NCI-H345 treated with DMSO at 0.1 percent for 48 hours (cell line): ENCODE measurements at regions not wholly inside any gene's neighbourhood (a gene's known extent, or its start where the extent isn't known, plus 50 kb on each side); places are given as distances from the start of the nearest gene placed in this dataset.
"Not testable (repeated sequence)": the region's sequence is repeated elsewhere in the genome, so short reads cannot be mapped to it uniquely, and the experiment has no call there.

Experiments used
- DNase-seq: peaks from one replicate; lab custom pipeline; 2025; ENCODE audit not compliant: unreplicated experiment; lab: John Stamatoyannopoulos, UW

GRCh38 chr5:97478483-97478882 is 295.4 kb upstream of the RIOK2 start:
- no peak for DNase-seq

DNA sequence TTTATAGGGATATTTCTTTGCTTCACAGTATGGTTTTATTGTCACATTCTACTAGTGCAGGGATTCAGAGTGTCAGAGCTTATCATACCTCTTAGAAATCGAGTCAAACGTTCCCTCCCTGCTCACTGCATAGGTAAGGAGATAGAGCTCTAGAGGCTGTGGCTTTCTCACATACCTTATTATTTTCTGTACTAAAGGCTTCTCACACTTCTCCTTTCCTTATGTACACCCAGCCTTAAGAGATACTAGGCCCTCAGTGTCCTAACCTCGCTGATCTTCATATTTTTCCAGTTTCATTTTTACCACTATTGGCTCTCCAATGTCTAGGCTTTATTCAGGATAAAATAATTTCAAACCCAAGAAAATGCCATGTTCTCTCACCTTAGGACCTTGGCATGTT is 297.3 kb upstream of the RIOK2 start:
- DNase-seq = no peak

DNA sequence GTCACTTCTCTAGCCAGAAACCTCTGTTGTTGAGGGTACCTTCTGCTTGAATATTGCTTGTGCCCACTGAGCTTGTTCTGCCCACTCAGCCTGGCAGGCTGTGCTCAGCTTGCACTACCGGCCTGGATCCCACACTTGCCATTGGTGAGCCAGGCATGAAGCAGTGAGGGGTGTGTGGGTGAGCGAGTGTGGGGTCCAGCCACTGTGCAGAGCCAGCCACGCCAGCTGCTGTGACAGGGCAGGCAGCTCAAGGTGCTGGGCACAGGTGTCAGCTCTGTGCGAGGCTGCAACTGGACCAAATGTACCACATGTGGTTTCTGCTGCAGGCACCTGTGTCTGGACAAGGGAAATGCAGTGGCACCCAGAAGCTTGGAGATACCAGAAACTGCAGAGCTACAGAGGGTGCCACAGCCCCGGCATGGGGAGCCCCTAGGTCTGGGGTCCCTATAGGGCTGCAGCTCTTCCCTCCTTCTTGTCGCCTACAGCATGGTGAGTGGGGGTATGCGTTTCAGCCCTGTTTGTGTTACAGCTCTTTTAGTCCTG is 305.1 kb upstream of the RIOK2 start:
- no peak for DNase-seq

DNA sequence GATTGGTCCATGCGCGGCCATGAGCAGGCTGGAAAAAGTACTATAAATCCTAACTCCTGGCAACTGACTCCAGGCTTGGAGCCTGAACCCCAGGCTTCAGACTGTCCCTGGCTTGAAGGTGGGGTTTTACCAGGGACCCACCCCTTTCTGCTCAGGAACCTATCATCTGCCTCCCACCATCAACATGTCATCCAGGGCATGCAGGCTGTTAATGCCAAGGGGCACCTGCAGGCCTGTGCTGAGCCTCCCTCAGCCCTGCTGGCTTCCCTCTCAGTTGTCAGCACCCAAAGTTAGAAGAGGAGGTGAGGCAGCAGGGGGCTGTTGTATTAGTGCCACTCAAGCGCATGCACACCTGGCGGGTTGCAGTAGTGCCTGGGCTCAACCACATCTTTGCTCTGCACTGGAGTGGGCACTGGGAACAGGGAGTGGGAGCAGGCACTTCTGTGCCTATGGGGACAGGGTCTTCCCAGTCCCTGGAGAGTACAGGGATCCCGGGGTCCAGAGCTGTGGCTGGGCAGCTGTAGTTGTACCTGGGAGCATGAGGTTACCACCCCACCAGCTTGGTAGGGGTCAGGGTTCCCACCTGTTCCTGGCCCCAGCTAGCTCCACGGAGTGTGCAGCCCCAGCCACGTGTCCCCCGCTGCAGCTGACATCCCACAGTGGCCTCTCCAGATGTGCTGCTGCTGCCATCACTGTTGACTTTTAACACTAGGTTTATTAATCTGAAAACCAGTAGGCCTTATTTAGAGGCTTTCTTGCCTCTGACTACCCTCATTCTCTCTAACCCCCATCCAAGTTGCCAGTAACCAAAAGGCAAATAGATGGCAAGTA is 306.2 kb upstream of the RIOK2 start:
- DNase-seq = no peak

DNA sequence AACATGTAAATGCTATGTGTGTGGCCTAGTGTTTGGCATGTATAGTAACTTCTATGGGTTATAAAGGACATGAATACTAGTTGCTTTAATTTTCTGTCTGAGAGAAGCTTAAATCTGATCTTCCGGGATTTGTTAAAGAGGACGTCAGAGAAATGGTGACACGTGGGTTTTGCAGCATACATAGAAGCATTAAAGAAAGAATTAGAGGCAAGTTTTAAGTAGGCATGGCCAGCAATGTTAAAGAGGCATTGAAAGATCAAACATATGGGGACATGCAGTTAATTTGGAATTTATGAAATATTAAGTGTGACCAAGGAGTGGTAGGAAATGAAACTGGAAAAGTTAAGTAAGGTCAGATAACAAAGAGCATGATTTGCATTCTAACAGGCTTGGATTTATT is 311.4 kb upstream of the RIOK2 start:
- DNase-seq = no peak

DNA sequence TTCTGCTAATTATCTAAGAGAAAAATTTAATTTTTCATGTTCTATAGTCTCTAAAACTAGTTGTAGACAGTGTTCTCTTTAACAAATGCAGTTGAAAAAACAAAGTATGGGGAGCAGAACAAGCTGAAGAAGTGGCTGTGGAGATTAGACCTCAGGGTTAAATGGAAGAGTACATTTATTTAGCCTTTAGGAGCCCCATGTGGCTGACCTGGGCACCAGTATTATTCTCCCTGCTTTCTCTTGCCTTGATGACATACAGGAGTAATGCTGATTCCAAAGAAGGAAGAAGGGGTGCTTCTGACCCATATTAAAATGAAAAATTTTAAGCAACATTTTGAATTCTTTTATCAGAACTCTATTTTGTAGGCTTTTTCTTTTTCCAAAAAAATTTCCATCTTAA is 312.3 kb upstream of the RIOK2 start:
- DNase-seq = no peak

GRCh38 chr5:97496037-97496436 is 313.0 kb upstream of the RIOK2 start:
- no peak for DNase-seq

DNA sequence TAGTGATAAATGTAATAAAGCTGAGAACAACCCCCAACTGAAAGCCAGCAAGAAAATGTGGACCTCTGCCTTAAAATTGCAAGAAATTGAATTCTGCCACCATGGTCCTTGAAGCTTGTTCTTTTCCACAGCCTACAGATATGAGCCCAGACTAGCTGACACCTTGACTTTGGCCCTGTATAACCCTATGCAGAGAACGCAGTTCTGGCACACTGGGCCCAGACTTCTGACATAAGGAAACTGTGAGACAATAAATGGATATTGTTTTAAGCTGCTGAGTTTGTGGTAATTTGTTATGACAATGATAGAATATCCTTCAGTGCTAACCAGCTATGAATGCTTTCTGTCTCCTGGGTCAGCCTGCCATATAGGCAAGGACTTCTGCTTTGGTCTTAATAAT is 315.6 kb upstream of the RIOK2 start:
- DNase-seq = no peak

DNA sequence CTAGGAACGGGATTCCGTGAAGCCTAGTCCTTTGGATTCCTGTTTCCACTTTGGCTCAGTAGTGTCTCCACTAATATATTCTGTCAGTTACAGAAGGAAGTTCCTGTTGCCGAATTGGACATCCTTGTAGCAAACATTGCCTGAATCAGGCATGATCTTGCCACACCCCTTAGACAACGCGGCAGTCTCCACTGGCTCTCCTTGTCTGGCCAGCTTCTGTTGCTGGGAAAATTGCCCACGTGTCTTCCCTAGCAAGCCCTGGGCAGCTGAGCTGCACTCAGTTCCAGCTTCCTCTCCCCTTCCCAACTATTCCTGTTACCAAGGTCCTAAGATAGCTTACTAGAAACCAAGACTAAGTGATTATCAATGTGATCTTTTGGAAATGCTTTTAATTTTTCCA is 316.6 kb upstream of the RIOK2 start:
- no peak for DNase-seq

DNA sequence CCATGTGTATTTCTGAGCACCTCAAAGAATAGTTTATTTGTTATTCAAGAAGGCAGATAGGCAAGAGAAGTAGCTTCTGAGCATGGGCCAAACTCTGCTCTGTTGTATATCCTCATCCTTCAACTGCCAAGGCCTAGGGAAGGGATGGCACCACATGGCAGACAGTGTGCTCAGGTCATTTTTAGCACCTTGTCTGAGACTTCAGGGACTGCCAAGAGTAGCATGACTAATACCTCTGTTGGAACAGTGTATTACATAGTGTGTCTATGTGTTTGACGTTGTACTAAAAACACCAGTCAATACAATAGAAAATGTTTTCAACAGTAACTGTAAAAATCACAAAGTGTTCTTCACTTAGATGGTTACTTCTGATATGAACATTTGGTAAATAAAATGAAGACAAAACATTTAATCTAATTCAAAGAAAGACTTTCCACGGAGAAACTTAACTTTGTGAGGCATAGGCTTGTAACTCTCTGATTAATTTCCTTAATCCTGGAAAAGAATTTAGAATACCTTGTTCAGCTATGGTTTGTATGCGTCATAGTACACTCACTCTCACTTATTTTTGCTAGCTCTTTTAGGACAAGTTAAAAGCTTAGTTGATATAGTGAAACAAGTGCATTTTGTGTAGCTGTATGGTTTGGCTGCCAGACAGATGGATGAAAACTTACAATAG is 318.4 kb upstream of the RIOK2 start:
- no peak for DNase-seq

GRCh38 chr5:97501965-97502305 is 318.9 kb upstream of the RIOK2 start:
- DNase-seq = no peak

GRCh38 chr5:97508864-97509263 is 325.8 kb upstream of the RIOK2 start:
- DNase-seq = no peak

DNA sequence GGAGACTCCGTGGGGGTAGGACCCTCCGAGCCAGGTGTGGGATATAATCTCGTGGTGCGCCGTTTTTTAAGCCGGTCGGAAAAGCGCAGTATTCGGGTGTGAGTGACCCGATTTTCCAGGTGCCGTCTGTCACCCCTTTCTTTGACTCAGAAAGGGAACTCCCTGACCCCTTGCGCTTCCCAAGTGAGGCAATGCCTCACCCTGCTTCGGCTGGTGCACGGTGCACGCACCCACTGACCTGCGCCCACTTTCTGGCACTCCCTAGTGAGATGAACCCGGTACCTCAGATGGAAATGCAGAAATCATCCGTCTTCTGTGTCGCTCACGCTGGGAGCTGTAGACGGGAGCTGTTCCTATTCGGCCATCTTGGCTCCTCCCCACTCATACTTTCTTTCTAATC is 336.5 kb upstream of the RIOK2 start:
- DNase-seq = not testable (repeated sequence)

- DNase-seq = not testable (repeated sequence)
Observed at GRCh38 chr5:97523336-97523735, 340.3 kb upstream of the RIOK2 start.

GRCh38 chr5:97525780-97526179 is 342.7 kb upstream of the RIOK2 start:
- DNase-seq = no peak

GRCh38 chr5:97528941-97529340 is 345.9 kb upstream of the RIOK2 start:
- no peak for DNase-seq

DNA sequence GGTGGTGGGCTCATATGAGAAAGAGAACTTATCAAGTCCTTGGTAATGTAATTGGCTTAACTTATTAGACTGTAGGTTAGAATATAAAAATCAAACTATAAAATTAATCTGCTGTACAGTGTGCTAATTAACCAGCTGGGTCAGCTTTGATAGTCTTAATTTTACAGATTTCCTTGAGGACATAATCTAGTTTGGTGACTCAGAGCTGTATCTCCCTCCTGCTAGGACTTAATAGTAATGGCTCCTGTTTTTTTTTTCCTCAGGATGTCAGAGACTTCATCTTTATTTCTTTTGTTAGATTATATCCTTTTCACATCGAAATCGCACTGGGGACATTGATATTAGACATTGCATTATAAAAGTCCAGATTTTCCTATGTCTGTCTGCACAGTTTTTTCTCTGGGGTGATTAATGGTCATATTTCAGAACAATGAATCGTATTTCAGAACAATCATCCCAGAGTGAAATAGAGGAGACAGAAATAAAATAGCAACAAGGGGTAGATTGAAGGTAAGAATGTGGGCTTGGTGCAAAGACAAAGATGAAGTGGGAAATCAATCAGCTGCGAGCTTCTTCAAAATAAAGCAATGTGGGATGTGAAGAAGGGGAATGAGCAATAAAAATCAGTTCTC is 346.4 kb upstream of the RIOK2 start:
- DNase-seq = no peak

DNA sequence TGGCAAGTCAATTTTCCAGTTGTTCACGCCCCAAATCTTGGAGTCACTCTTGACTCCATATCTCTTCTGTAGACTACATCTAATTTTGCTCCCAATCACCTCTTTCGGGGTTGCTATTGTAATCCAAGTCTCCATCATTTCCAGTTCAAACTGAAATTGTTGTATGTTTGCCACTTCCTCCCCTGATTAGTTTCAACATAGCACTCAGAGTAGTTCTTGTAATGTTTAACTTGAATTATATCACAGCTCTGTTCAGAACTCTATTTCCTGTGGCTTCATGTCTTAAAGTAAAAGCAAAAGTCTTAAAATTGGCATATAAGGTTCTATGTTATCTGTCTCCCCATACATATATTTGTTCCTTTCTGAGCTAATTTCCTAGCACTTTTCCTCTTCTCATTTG is 348.5 kb upstream of the RIOK2 start:
- DNase-seq = no peak

GRCh38 chr5:97534166-97534565 is 351.1 kb upstream of the RIOK2 start:
- no peak for DNase-seq

GRCh38 chr5:97536683-97537082 is 353.6 kb upstream of the RIOK2 start:
- DNase-seq = no peak

DNA sequence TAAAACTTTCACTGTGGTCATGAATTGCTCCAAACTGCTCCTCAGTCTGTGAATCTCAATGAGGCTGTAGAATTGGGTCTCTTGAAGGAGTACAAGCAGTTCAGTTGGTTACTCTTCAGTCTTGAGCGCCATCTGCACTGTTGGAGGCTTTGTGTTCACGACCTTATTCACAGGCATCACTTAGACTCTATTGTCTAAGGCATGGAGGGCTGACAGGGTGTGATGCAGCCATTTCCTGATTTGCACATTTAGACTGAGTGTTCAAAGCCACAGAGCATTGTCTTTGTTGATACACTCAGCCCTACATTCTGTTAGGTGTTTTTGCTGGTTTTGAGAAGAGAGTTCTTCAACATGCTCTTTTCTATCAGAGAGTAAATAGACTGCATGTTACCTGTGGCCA is 355.9 kb upstream of the RIOK2 start:
- DNase-seq = no peak

DNA sequence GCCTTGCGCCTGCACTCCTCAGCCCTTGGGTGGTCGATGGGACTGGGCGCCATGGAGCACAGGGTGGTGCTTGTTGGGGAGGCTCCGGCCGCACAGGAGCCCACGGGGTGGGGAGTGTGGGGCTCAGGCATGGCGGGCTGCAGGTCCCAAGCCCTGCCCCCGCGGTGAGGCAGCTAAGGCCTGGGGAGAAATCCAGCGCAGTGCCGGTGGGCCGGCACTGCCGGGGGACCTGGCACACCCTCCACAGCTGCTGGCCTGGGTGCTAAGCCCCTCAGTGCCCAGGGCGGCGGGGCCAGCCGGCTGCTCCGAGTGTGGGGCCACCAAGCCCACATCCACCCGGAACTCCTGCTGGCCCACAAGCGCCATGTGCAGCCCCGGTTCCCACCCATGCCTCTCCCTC is 358.8 kb upstream of the RIOK2 start:
- DNase-seq = no peak
